Activated CD4-positive, alpha-beta T cell treated with anti-CD3 and anti-CD28 coated beads for 36 hours (primary cell): ENCODE measurements at regions not wholly inside any gene's neighbourhood (a gene's known extent, or its start where the extent isn't known, plus 50 kb on each side); places are given as distances from the start of the nearest gene placed in this dataset.
A peak's percentile ranks its signal among the peaks of the same experiment; 100 is the strongest.

Experiments used
- ATAC-seq: fragments of 200-7000 bp; cut with Tn5 transposase; one replicate; pipeline ENCODE4 v1.10.0; 2021; ENCODE audit warnings: mild to moderate bottlenecking, moderate library complexity
- CTCF ChIA-PET: fragments of 350-600 bp; sonication (Branson Sonifier 250); formaldehyde crosslinking; loops from one replicate; lab custom pipeline; 2021; ENCODE audit warnings: antibody characterized with exemption; lab: Charles Lee
- POLR2A ChIA-PET: fragments of 350-600 bp; sonication (Branson Sonifier 250); formaldehyde crosslinking; loops from one replicate; lab custom pipeline; 2021; ENCODE audit warnings: antibody characterized with exemption, inconsistent platforms; lab: Charles Lee
- DNase-seq: peaks from one replicate; pipeline ENCODE4 v3.0.0-alpha.2; 2020
- H3K27ac Mint-ChIP-seq: one replicate; pipeline ENCODE4 v1.8.0; 2021; ENCODE audit warnings: mixed read lengths
- H3K27me3 Mint-ChIP-seq: one replicate; pipeline ENCODE4 v1.8.0; 2021; ENCODE audit warnings: mixed read lengths
- H3K36me3 Mint-ChIP-seq: one replicate; pipeline ENCODE4 v1.8.0; 2021; ENCODE audit warnings: low read depth, mixed read lengths
- H3K4me1 Mint-ChIP-seq: one replicate; pipeline ENCODE4 v1.8.0; 2021; ENCODE audit warnings: mixed read lengths
- H3K4me3 Mint-ChIP-seq: one replicate; pipeline ENCODE4 v1.8.0; 2021; ENCODE audit warnings: mild to moderate bottlenecking, moderate library complexity, mixed read lengths
- H3K9me3 Mint-ChIP-seq: one replicate; pipeline ENCODE4 v1.8.0; 2021; ENCODE audit warnings: low read depth, mixed read lengths
- intact Hi-C, 2 experiments: fragments of 100-400 bp; cut with DNase I in 1 of 2; cut with micrococcal nuclease in 1 of 2; formaldehyde crosslinking; loops; one replicate each; pipeline versions ENCODE4 v1.14.2 to v1.15.1; 2022 to 2024; cut with DNase I, micrococcal nuclease

DNA sequence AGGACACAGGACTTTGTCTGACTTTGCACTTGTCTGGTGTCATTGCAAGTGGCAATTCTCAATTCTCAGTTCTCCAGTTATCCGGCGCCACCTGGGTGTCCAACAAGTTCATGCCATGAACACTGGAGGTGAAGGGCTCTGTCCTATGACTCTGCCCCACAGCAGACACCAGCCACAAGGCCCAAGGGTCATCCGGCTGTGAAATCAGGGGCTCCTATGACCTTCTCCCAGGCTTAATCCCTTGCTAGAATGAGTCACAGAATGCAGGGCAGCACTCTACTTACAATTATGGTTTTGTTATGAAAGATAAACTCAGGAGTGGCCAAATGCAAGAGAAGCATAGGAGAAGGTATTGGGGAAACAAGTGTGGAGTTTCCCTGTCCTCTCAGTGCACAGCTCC is 392.0 kb downstream of the GADD45G start:
- CTCF ChIA-PET: no interaction called here
- H3K4me1 Mint-ChIP-seq: peaks cover 25% of the 10 kb centered on the region
- ATAC-seq: no peak
- POLR2A ChIA-PET: no interaction called here
- no peak overlapping the region for H3K27ac Mint-ChIP-seq
- intact Hi-C loops: loop anchor here (1.0 to 5.0 kb wide), 3 partner anchors 46 to 393 kb away; no protein-coding TSS in a partner anchor
- H3K36me3 Mint-ChIP-seq: no peaks in the 10 kb centered on the region
- no peaks in the 10 kb centered on the region for H3K27me3 Mint-ChIP-seq
- H3K4me3 Mint-ChIP-seq: no peak overlapping the region
- no peaks in the 10 kb centered on the region for H3K9me3 Mint-ChIP-seq
- DNase-seq: peak; percentile 43

GRCh38 chr9:89998633-89999032 is 393.8 kb downstream of the GADD45G start:
- H3K4me3 Mint-ChIP-seq: no peak overlapping the region
- H3K9me3 Mint-ChIP-seq: no peaks in the 10 kb centered on the region
- intact Hi-C loops: loop anchor here (1.0 to 5.0 kb wide), 3 partner anchors 14 to 256 kb away; no protein-coding TSS in a partner anchor
- ChIA-PET CTCF (interaction anchor here (0.7 to 1.0 kb wide), 2 partner anchors 11 to 101 kb away, joined by 3 read pairs; no protein-coding TSS in a partner anchor), POLR2A (no interaction called here)
- DNase-seq (no peak), ATAC-seq (no peak)
- H3K36me3 Mint-ChIP-seq: no peaks in the 10 kb centered on the region
- peaks cover 25% of the 10 kb centered on the region for H3K4me1 Mint-ChIP-seq
- H3K27ac Mint-ChIP-seq: peak overlapping the region; percentile 86
- H3K27me3 Mint-ChIP-seq: no peaks in the 10 kb centered on the region

DNA sequence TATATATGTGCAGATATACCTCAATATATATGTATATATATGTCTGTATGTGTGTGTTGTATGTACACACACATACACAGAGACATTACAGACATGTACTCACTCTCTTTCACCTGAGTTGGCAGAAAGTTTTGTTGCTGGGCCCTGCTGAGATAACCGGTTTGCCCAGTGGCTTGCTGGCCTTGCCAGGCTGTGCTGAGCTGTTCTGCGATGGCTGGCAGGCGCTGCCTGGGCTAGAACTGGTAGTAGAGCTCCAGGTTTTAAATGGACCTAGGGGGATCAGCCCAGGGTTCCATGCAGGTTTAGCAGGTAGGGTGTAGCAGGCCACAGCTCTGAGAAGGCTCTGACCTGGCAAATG is 394.3 kb downstream of the GADD45G start:
- intact Hi-C loops: loop anchor here (1.0 to 5.0 kb wide), 3 partner anchors 15 to 257 kb away; no protein-coding TSS in a partner anchor
- ATAC-seq: peak; percentile 20

GRCh38 chr9:89999534-90000370 is 394.9 kb downstream of the GADD45G start:
- Mint-ChIP-seq H3K4me3 (peak overlapping the region; percentile 42), H3K27ac (peak overlapping the region; percentile 86), H3K36me3 (no peaks in the 10 kb centered on the region), H3K9me3 (no peaks in the 10 kb centered on the region), H3K4me1 (peaks cover 25% of the 10 kb centered on the region), H3K27me3 (no peaks in the 10 kb centered on the region)
- ChIA-PET CTCF (interaction anchor here (0.9 to 2.2 kb wide), 5 partner anchors 10 to 402 kb away, joined by 4 to 8 read pairs (median 5); no protein-coding TSS in a partner anchor), POLR2A (interaction anchor here (0.6 to 1.9 kb wide), 2 partner anchors 15 to 673 kb away, joined by 3 to 9 read pairs; no protein-coding TSS in a partner anchor)
- intact Hi-C loops: loop anchor here (1.0 to 5.0 kb wide), 3 partner anchors 15 to 257 kb away; no protein-coding TSS in a partner anchor
- peak; percentile 84 for DNase-seq
- ATAC-seq: peak; percentile 91

More for the DNA sequence above, 394.3 kb downstream of the GADD45G start:
- Mint-ChIP-seq H3K4me3 (peak overlapping the region; percentile 42), H3K9me3 (no peaks in the 10 kb centered on the region), H3K4me1 (peaks cover 25% of the 10 kb centered on the region), H3K27me3 (no peaks in the 10 kb centered on the region), H3K36me3 (no peaks in the 10 kb centered on the region), H3K27ac (peak overlapping the region; percentile 86)
- CTCF ChIA-PET: interaction anchor here (0.9 to 2.2 kb wide), 4 partner anchors 10 to 75 kb away, joined by 3 to 8 read pairs (median 4); no protein-coding TSS in a partner anchor
- no peak for DNase-seq
- POLR2A ChIA-PET: interaction anchor here (1.9 kb wide), 1 partner anchor 15 kb away, joined by 9 read pairs; no protein-coding TSS in a partner anchor

- ATAC-seq (no peak), DNase-seq (no peak)
- Mint-ChIP-seq H3K4me1 (peaks cover 25% of the 10 kb centered on the region), H3K9me3 (peaks cover 3% of the 10 kb centered on the region), H3K4me3 (no peak overlapping the region), H3K36me3 (no peaks in the 10 kb centered on the region), H3K27me3 (no peaks in the 10 kb centered on the region), H3K27ac (peak overlapping the region; percentile 40)
- ChIA-PET POLR2A (interaction anchor here (0.6 to 1.9 kb wide), 2 partner anchors 16 to 674 kb away, joined by 3 to 9 read pairs; no protein-coding TSS in a partner anchor), CTCF (interaction anchor here (1.1 to 2.2 kb wide), 4 partner anchors 10 to 398 kb away, joined by 3 to 8 read pairs (median 5); no protein-coding TSS in a partner anchor)
- intact Hi-C loops: no loop called here
These were observed 396.1 kb downstream of the GADD45G start for GRCh38 chr9:90000925-90001324.

DNA sequence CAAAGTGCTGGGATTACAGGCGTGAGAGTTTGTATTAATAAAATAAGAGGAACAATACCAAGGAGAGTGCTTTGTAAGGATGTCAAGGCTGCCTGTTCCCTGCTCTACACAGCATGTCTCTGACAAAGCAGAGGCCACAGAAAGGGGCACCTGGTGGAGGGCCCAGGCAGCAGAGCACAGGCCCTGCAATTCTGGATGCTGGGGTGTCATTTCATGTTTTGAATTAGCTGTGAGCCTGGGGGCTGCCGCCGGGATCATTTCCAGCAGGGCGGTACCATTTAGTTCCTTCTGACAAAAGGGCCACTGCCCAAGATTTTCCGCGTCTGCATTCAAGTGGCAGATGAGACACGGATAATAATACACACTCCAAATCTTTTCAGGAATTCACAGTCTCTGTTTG is 396.9 kb downstream of the GADD45G start:
- Mint-ChIP-seq H3K9me3 (peaks cover 3% of the 10 kb centered on the region), H3K27me3 (no peaks in the 10 kb centered on the region), H3K27ac (no peak overlapping the region), H3K36me3 (no peaks in the 10 kb centered on the region), H3K4me3 (no peak overlapping the region), H3K4me1 (peaks cover 25% of the 10 kb centered on the region)
- CTCF ChIA-PET: interaction anchor here (1.3 kb wide), 1 partner anchor 9 kb away, joined by 3 read pairs; no protein-coding TSS in a partner anchor
- DNase-seq (no peak), ATAC-seq (no peak)
- POLR2A ChIA-PET: no interaction called here
- intact Hi-C loops: no loop called here

DNA sequence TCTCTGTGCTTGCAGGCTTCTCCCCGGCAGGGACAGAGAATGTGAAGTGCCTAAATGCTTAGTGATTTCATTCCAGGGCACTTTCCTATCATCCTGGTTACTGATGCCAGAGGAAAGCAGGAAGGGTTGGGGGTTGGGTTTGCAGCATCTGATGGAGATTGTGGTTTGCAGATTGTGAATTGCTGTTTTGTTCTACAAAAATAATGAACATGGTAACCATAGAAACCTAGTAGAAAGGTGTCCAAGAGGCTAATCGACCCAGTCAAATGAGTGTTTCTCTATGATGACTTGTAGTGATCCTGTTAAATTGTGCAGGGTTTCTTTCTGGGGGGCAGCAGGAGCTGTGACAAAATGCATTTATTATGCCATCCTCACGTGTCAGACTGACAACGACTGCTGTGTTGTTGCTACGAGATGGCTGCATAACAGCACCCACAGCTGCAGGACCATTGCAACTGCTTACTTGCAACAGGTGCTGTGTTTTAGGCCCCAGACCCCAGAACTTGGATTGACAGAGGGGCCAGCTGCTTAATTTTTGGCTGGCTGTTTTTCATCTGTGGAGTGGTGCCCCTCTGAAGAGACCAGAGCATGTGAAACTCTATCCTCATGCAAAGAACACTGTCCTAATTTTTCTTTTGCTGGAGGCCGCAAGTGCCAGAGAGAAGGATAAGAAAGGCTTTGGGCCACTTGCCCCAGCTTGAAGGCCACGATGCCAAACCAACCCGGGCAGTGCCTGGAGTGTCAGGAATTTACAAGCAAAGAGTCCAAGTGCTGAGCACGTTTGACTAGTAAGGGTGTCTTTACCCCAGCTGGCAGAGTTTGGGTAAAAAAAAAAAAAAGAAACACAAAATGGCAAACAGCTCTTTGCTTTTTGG is 397.8 kb downstream of the GADD45G start:
- Mint-ChIP-seq H3K9me3 (peaks cover 3% of the 10 kb centered on the region), H3K27me3 (no peaks in the 10 kb centered on the region), H3K27ac (no peak overlapping the region), H3K4me3 (no peak overlapping the region), H3K4me1 (peaks cover 25% of the 10 kb centered on the region), H3K36me3 (no peaks in the 10 kb centered on the region)
- POLR2A ChIA-PET: no interaction called here
- DNase-seq (no peak), ATAC-seq (no peak)
- intact Hi-C loops: no loop called here
- CTCF ChIA-PET: interaction anchor here (0.7 to 1.1 kb wide), 2 partner anchors 10 to 13 kb away, joined by 3 read pairs; no protein-coding TSS in a partner anchor

DNA sequence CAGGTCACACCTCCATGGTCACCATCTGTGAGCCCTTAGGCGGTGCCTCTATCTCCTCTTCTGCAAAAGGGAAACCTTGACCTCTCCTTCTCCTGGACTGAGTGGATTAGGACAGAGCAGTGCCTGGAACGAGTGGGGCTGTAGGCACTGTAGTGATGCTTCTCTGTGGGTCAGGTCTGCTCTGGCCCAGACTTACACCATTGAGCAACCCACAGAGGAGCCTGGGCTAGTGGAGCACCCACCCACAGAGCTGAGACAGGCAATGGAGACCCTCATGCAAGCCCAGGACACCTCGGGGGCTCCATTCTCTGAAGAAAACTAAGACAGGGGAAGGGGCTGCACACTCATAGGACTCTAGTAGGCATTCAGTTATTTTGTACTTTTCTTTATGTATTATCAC is 400.6 kb downstream of the GADD45G start:
- H3K4me1 Mint-ChIP-seq: peaks cover 8% of the 10 kb centered on the region
- CTCF ChIA-PET: no interaction called here
- no peak for ATAC-seq
- intact Hi-C loops: no loop called here
- H3K4me3 Mint-ChIP-seq: no peak overlapping the region
- H3K27me3 Mint-ChIP-seq: peaks cover 2% of the 10 kb centered on the region
- POLR2A ChIA-PET: no interaction called here
- no peaks in the 10 kb centered on the region for H3K36me3 Mint-ChIP-seq
- no peak for DNase-seq
- H3K27ac Mint-ChIP-seq: no peak overlapping the region
- peaks cover 3% of the 10 kb centered on the region for H3K9me3 Mint-ChIP-seq

DNA sequence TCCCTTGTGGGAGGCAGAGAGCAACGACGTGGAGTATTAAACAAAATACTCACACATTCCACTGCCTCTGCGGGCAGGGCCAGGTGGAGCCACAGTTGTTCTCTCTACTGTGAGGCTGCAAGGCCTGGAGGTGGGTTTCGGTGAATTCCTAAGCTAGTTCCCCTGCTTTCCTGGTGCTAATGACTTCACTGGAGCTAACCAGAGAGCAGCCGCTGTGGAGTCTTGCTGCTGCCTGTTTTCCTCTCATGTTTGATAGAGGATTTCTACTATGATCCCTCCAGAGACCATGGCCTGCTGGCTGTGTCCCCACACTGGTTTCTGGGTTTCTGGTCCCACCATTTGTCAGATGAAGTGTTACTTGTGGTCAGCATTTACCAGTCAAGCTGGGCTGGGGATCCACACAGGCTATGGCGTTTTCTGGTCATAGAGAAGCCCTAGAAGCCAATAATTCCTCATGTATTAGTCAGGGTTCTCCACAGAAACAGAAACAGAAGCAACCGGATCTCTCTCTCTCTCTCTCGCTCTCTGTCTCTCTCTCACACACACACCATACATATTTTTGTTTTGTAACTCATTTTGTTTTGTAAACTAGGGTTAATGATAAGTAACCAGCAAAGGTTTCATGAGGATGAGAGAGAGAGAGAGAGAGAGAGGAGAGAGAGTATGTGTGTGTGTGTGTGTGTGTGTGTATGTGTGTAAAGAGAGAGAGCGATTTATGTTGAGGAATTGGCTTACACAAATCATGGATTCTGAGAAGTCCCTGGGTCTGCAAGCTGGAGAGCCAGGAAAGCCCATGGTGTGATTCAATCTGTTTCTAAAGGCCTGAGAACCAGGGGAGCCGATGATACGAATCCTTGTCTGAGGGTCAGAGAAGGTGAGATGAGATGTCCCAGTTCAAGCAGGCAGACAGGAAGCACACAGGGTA is 403.0 kb downstream of the GADD45G start:
- H3K27ac Mint-ChIP-seq: no peak overlapping the region
- POLR2A ChIA-PET: no interaction called here

DNA sequence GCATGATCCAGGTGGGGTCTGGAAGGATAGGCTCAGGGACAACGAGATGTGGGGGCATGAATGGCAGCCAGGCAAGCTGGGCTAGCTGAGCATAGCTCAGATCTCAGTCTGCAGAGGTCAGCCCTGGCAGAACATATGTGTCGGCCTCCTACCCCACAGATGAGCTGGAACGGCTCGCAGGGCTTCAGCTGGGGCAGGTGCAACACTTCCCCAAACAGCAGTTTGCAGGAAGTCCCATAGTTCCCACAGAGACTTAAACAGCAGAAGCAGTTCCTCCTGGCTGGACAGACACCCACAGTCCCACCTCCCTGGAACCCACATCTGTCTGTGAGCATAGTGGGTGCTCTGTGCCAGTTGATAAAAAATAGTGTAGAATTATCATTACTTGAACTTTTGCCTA is 404.6 kb downstream of the GADD45G start:
- peaks cover 6% of the 10 kb centered on the region for H3K27me3 Mint-ChIP-seq
- H3K9me3 Mint-ChIP-seq: peaks cover 3% of the 10 kb centered on the region
- H3K4me1 Mint-ChIP-seq: no peaks in the 10 kb centered on the region
- no peaks in the 10 kb centered on the region for H3K36me3 Mint-ChIP-seq
- POLR2A ChIA-PET: no interaction called here
- no peak overlapping the region for H3K4me3 Mint-ChIP-seq
- CTCF ChIA-PET: interaction anchor here (1.0 to 1.2 kb wide), 2 partner anchors 10 to 22 kb away, joined by 4 to 5 read pairs; no protein-coding TSS in a partner anchor
- no peak for DNase-seq
- H3K27ac Mint-ChIP-seq: no peak overlapping the region
- no peak for ATAC-seq
- intact Hi-C loops: no loop called here

More for the DNA sequence above, 403.0 kb downstream of the GADD45G start:
- H3K9me3 Mint-ChIP-seq: peaks cover 3% of the 10 kb centered on the region
- no peak for ATAC-seq
- CTCF ChIA-PET: interaction anchor here (1.2 kb wide), 1 partner anchor 23 kb away, joined by 4 read pairs; no protein-coding TSS in a partner anchor
- no peak for DNase-seq
- no peaks in the 10 kb centered on the region for H3K4me1 Mint-ChIP-seq
- intact Hi-C loops: no loop called here
- H3K4me3 Mint-ChIP-seq: no peak overlapping the region
- H3K36me3 Mint-ChIP-seq: no peaks in the 10 kb centered on the region
- peaks cover 6% of the 10 kb centered on the region for H3K27me3 Mint-ChIP-seq
